ENCODE measurements at regions not wholly inside any gene's neighbourhood (a gene's known extent, or its start where the extent isn't known, plus 50 kb on each side); places are given as distances from the start of the nearest gene placed in this dataset.

GRCh38 chr5:123273984-123274383 is 149.2 kb downstream of the CEP120 start:
- no peak for TF ChIP-seq CTCF (IDR thresholded peaks at IDR 0.05)
- no peak for TF ChIP-seq POLR2A (IDR thresholded peaks at IDR 0.05)
